ENCODE measurements at regions not wholly inside any gene's neighbourhood (a gene's known extent, or its start where the extent isn't known, plus 50 kb on each side); places are given as distances from the start of the nearest gene placed in this dataset.

DNA sequence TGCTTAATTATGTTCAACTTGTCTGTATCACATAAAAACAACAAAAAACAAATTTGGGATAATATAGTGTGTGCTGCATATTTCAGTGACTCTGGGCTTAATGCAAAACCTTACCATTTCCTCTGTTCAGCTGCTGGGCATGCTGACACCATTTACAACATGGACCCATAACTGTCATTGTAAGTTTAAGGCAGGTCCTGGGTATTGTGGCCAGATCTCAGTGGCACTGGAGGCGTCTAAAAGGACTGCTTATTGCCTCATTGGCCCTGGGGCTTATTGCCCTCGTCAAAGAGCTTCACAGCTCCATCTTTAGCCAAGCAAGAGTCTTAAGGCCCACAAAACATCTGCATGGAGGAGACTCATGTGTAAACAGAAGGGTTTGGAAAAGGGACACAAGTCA lies 390.2 kb downstream of the NR2F2 start:
- TF ChIP-seq CTCF (IDR thresholded peaks at IDR 0.05; ENCODE audit: low read depth, low read length, poor library complexity, severe bottlenecking) (no peak), EZH2phosphoT487 (IDR thresholded peaks at IDR 0.05; ENCODE audit: borderline replicate concordance, low read length) (no peak)
